Mesendoderm (in vitro differentiated cells): ENCODE measurements at regions not wholly inside any gene's neighbourhood (a gene's known extent, or its start where the extent isn't known, plus 50 kb on each side); places are given as distances from the start of the nearest gene placed in this dataset.

Experiments
- DNase-seq: peaks from one replicate; pipeline ENCODE4 v3.0.0; 2013
- H2AK5ac ChIP-seq: 2 replicates; pipeline ENCODE4 v1.6.1; 2013; ENCODE audit warnings: low read length, inconsistent platforms
- H2BK120ac ChIP-seq: 2 replicates; pipeline ENCODE4 v1.6.1; 2013; ENCODE audit warnings: low read depth, mild to moderate bottlenecking, low read length, moderate library complexity, mixed read lengths
- H2BK15ac ChIP-seq: replicated peaks from 2 replicates; pipeline ENCODE4 v1.6.1; 2013; ENCODE audit warnings: low read depth, mild to moderate bottlenecking, moderate library complexity
- H2BK5ac ChIP-seq: 2 replicates; pipeline ENCODE4 v1.6.1; 2013; ENCODE audit warnings: low read length, inconsistent platforms
- H3K18ac ChIP-seq: 2 replicates; pipeline ENCODE4 v1.6.1; 2013; ENCODE audit warnings: mild to moderate bottlenecking, low read length, mixed read lengths
- H3K23ac ChIP-seq: one replicate; pipeline ENCODE4 v1.6.1; 2013; ENCODE audit warnings: low read length
- H3K27ac ChIP-seq: 2 replicates; pipeline ENCODE4 v1.5.1; 2013; ENCODE audit warnings: low read depth, mild to moderate bottlenecking, inconsistent platforms, low read length, moderate library complexity
- H3K27me3 ChIP-seq: 2 replicates; pipeline ENCODE4 v1.6.1; 2013; ENCODE audit warnings: low read length, control low read depth, mild to moderate bottlenecking, inconsistent platforms; ENCODE audit not compliant: insufficient read depth, poor library complexity
- H3K36me3 ChIP-seq: 2 replicates; pipeline ENCODE4 v1.6.1; 2013; ENCODE audit warnings: low read length, inconsistent platforms; ENCODE audit not compliant: control insufficient read depth, insufficient read depth
- H3K4ac ChIP-seq: one replicate; pipeline ENCODE4 v1.6.1; 2013; ENCODE audit warnings: low read depth, mild to moderate bottlenecking, low read length, moderate library complexity
- H3K4me1 ChIP-seq: 2 replicates; pipeline ENCODE4 v1.6.1; 2013; ENCODE audit warnings: low read depth, low read length, inconsistent platforms; ENCODE audit not compliant: control insufficient read depth
- H3K4me2 ChIP-seq: 2 replicates; pipeline ENCODE4 v1.6.1; 2013; ENCODE audit warnings: low read length
- H3K4me3 ChIP-seq: 2 replicates; pipeline ENCODE4 v1.5.1; 2013; ENCODE audit warnings: mild to moderate bottlenecking, low read length
- H3K56ac ChIP-seq: one replicate; pipeline ENCODE4 v1.6.1; 2013; ENCODE audit warnings: low read length
- H3K79me1 ChIP-seq: 2 replicates; pipeline ENCODE4 v1.6.1; 2013; ENCODE audit warnings: low read length, inconsistent platforms
- H3K79me2 ChIP-seq: 2 replicates; pipeline ENCODE4 v1.6.1; 2013; ENCODE audit warnings: mild to moderate bottlenecking, low read length; ENCODE audit not compliant: control insufficient read depth, insufficient read depth
- H3K9ac ChIP-seq: 2 replicates; pipeline ENCODE4 v1.6.1; 2013; ENCODE audit warnings: low read length, inconsistent platforms
- H4K5ac ChIP-seq: one replicate; pipeline ENCODE4 v1.6.1; 2013; ENCODE audit warnings: low read length
- H4K8ac ChIP-seq: one replicate; pipeline ENCODE4 v1.6.1; 2013; ENCODE audit warnings: low read depth, mild to moderate bottlenecking, control low read depth, low read length, moderate library complexity
- WGBS: extraction: QIAGEN DNeasy Blood & Tissue Kit; methylation state at CpG from one replicate; pipeline ENCODE4 v1.1.7; 2013; ENCODE audit warnings: low lambda C conversion rate, missing lambda C conversion rate; ENCODE audit not compliant: insufficient coverage; ENCODE audit errors: extremely low coverage; 5-methylcytosine and 5-hydroxymethylcytosine counted together

DNA sequence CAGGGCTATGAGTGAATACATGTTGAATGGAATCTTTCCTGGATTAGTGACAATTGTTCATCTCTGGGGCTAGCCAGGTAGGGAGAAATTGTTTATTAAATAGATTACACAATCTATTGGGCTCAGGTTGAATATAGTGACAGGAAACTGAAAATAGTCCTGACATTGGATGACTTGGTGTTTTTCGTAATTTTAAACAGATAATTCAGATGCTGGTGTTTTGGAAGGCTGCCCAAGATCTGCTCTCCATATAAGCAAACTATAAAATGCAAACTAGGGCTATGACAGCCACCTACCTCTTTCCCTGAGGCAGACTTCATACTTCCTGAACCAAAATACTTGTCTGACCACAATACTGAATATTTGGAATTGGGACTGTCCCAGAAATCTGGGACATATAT, 99.1 kb downstream of the ENC1 start:
- H3K23ac ChIP-seq, result no peak overlapping the region
- H4K8ac ChIP-seq, result no peak overlapping the region
- no peaks in the 10 kb centered on the region for H3K36me3 ChIP-seq
- DNase-seq, result no peak
- no peak overlapping the region for H3K27ac ChIP-seq
- H3K27me3 ChIP-seq, result no peaks in the 10 kb centered on the region
- no peak overlapping the region for H2BK15ac ChIP-seq
- H3K79me1 ChIP-seq, result no peaks in the 10 kb centered on the region
- no peak overlapping the region for H4K5ac ChIP-seq
- no peak overlapping the region for H2BK5ac ChIP-seq
- H3K18ac ChIP-seq, result no peak overlapping the region
- H2AK5ac ChIP-seq, result no peak overlapping the region
- H2BK120ac ChIP-seq, result no peak overlapping the region
- no peak overlapping the region for H3K4me3 ChIP-seq
- no peak overlapping the region for H3K9ac ChIP-seq
- no CpG with 5 or more reads among the region's 1 CpG for WGBS
- H3K56ac ChIP-seq, result no peak overlapping the region
- H3K4me2 ChIP-seq, result no peak overlapping the region
- peaks cover 18% of the 10 kb centered on the region for H3K4me1 ChIP-seq
- H3K4ac ChIP-seq, result no peak overlapping the region
- H3K79me2 ChIP-seq, result no peaks in the 10 kb centered on the region

GRCh38 chr5:74540622-74541021, 99.9 kb downstream of the ENC1 start:
- peak overlapping the region; percentile 61 for H3K18ac ChIP-seq
- H2BK5ac ChIP-seq, result no peak overlapping the region

GRCh38 chr5:74539986-74540385, 100.5 kb downstream of the ENC1 start:
- DNase-seq, result no peak
- Histone ChIP-seq H4K8ac (no peak overlapping the region), H3K4me2 (no peak overlapping the region), H3K4ac (no peak overlapping the region), H2BK120ac (no peak overlapping the region), H3K4me1 (peaks cover 22% of the 10 kb centered on the region), H3K36me3 (no peaks in the 10 kb centered on the region), H3K27ac (no peak overlapping the region), H3K79me2 (no peaks in the 10 kb centered on the region), H2BK5ac (no peak overlapping the region), H3K27me3 (no peaks in the 10 kb centered on the region), H3K56ac (peak overlapping the region; percentile 57), H3K4me3 (no peak overlapping the region), H2AK5ac (no peak overlapping the region), H3K23ac (no peak overlapping the region), H3K9ac (no peak overlapping the region), H2BK15ac (no peak overlapping the region), H3K18ac (peak overlapping the region; percentile 61), H4K5ac (no peak overlapping the region), H3K79me1 (no peaks in the 10 kb centered on the region)
- WGBS, result no CpG with 5 or more reads among the region's 7 CpGs

More at GRCh38 chr5:74540622-74541021, 99.9 kb downstream of the ENC1 start:
- Histone ChIP-seq H3K79me1 (no peaks in the 10 kb centered on the region), H3K4ac (no peak overlapping the region), H4K8ac (no peak overlapping the region), H3K56ac (peak overlapping the region; percentile 57), H3K23ac (no peak overlapping the region), H2BK15ac (no peak overlapping the region), H3K27me3 (no peaks in the 10 kb centered on the region), H3K4me3 (no peak overlapping the region), H2AK5ac (no peak overlapping the region), H3K79me2 (no peaks in the 10 kb centered on the region), H3K9ac (no peak overlapping the region), H3K27ac (no peak overlapping the region), H3K36me3 (no peaks in the 10 kb centered on the region), H3K4me2 (no peak overlapping the region), H4K5ac (no peak overlapping the region), H2BK120ac (no peak overlapping the region), H3K4me1 (peaks cover 22% of the 10 kb centered on the region)
- peak; percentile 68 for DNase-seq
- no CpG with 5 or more reads among the region's 1 CpG for WGBS

DNA sequence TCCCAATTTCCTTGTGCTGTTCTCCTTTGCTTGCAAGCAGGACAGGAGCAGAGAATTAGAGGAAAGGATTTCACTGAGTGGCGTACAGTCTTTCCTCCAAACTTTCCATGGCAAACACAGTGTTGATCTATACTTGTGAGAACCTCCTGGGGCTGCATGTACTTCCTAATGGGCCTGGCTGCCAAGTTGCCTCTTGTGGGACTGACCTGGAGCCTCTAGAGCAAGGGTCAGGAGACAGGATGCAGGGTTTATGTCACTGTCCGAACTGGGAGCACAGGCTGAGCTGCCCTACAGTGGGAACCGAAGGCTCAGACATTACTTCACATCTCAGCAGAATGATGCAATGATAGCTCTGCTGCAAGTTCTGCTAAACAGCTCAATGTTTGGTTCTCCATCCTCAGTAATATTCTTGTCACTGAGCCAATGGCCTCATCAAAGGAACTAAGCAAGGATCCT, 102.3 kb downstream of the ENC1 start:
- Histone ChIP-seq H3K23ac (no peak overlapping the region), H3K4me2 (no peak overlapping the region), H3K4me1 (peaks cover 19% of the 10 kb centered on the region), H3K36me3 (no peaks in the 10 kb centered on the region), H3K18ac (peak overlapping the region; percentile 69), H2BK15ac (no peak overlapping the region), H2BK5ac (peak overlapping the region; percentile 12), H3K4me3 (no peak overlapping the region), H3K27me3 (no peaks in the 10 kb centered on the region), H3K9ac (no peak overlapping the region), H2AK5ac (peak overlapping the region; percentile 9), H3K4ac (peak overlapping the region; percentile 75), H3K27ac (no peak overlapping the region), H2BK120ac (no peak overlapping the region), H3K56ac (peak overlapping the region; percentile 34), H4K8ac (no peak overlapping the region), H3K79me2 (no peaks in the 10 kb centered on the region), H4K5ac (no peak overlapping the region), H3K79me1 (no peaks in the 10 kb centered on the region)
- no CpG with 5 or more reads among the region's 3 CpGs for WGBS
- DNase-seq, result peak; percentile 37

DNA sequence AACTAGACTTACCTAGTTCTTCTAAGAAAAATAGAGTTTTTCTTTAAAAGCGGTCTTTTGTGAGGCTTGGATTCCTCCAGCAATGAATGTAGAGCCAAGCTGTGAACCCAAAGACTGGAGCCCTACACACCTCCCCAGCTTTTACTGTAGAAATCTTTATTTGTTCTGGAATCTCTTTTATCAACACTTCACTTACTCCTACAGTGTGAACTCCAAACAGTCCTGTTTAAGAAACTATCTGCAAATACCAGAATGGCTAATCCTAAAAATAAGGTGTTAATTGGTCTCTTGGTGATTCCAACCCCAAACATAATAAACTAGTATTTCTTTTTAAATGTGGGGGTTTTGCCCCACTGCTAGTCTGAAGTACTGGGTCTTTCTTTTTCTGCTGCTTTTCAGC, 103.9 kb downstream of the ENC1 start:
- WGBS, result no CpG with 5 or more reads among the region's 1 CpG
- no peaks in the 10 kb centered on the region for H3K36me3 ChIP-seq
- H3K23ac ChIP-seq, result no peak overlapping the region
- H3K9ac ChIP-seq, result peak overlapping the region; percentile 8
- no peak overlapping the region for H2AK5ac ChIP-seq
- peak overlapping the region; percentile 76 for H3K18ac ChIP-seq
- H3K4me3 ChIP-seq, result no peak overlapping the region
- H4K8ac ChIP-seq, result no peak overlapping the region
- H2BK120ac ChIP-seq, result no peak overlapping the region
- no peaks in the 10 kb centered on the region for H3K79me2 ChIP-seq
- no peak overlapping the region for H3K4me2 ChIP-seq
- H3K56ac ChIP-seq, result peak overlapping the region; percentile 45
- no peaks in the 10 kb centered on the region for H3K27me3 ChIP-seq
- H4K5ac ChIP-seq, result no peak overlapping the region
- H3K4ac ChIP-seq, result no peak overlapping the region
- peaks cover 12% of the 10 kb centered on the region for H3K4me1 ChIP-seq
- DNase-seq, result peak; percentile 78
- peak overlapping the region; percentile 64 for H3K27ac ChIP-seq
- peak overlapping the region; percentile 41 for H2BK15ac ChIP-seq
- no peak overlapping the region for H2BK5ac ChIP-seq
- no peaks in the 10 kb centered on the region for H3K79me1 ChIP-seq

GRCh38 chr5:74535926-74536325, 104.6 kb downstream of the ENC1 start:
- no peak overlapping the region for H3K4ac ChIP-seq
- H3K23ac ChIP-seq, result no peak overlapping the region
- peak overlapping the region; percentile 56 for H4K8ac ChIP-seq
- H2BK5ac ChIP-seq, result peak overlapping the region; percentile 1
- no peak overlapping the region for H2AK5ac ChIP-seq
- H3K9ac ChIP-seq, result no peak overlapping the region
- H4K5ac ChIP-seq, result no peak overlapping the region
- peak overlapping the region; percentile 82 for H2BK120ac ChIP-seq
- H3K36me3 ChIP-seq, result no peaks in the 10 kb centered on the region
- no peak overlapping the region for H3K4me2 ChIP-seq
- H2BK15ac ChIP-seq, result peak overlapping the region; percentile 74
- no peak overlapping the region for H3K4me3 ChIP-seq
- H3K27ac ChIP-seq, result no peak overlapping the region
- peak overlapping the region; percentile 76 for H3K18ac ChIP-seq
- H3K27me3 ChIP-seq, result no peaks in the 10 kb centered on the region
- peaks cover 8% of the 10 kb centered on the region for H3K4me1 ChIP-seq
- H3K79me2 ChIP-seq, result no peaks in the 10 kb centered on the region
- no CpG with 5 or more reads among the region's 2 CpGs for WGBS
- no peak overlapping the region for H3K56ac ChIP-seq
- DNase-seq, result no peak
- no peaks in the 10 kb centered on the region for H3K79me1 ChIP-seq
